Chondrocyte (in vitro differentiated cells): ENCODE measurements at regions not wholly inside any gene's neighbourhood (a gene's known extent, or its start where the extent isn't known, plus 50 kb on each side); places are given as distances from the start of the nearest gene placed in this dataset.

Source experiments
- DNase-seq: peaks from one replicate; pipeline ENCODE4 v3.0.0; 2021; ENCODE audit warnings: mixed read lengths, low spot score
- H3K27ac Mint-ChIP-seq: one replicate; pipeline ENCODE4 v1.8.0; 2021; ENCODE audit warnings: mild to moderate bottlenecking, moderate library complexity, mixed read lengths; ENCODE audit not compliant: unreplicated experiment
- H3K27me3 Mint-ChIP-seq: 2 replicates; pipeline ENCODE4 v1.8.0; 2021; ENCODE audit warnings: low read depth, mixed read lengths
- H3K36me3 Mint-ChIP-seq: 2 replicates; pipeline ENCODE4 v1.8.0; 2021; ENCODE audit warnings: low read depth, mixed read lengths
- H3K4me1 Mint-ChIP-seq: 2 replicates; pipeline ENCODE4 v1.8.0; 2021; ENCODE audit warnings: low read depth, mild to moderate bottlenecking, mixed read lengths
- H3K4me3 Mint-ChIP-seq: one replicate; pipeline ENCODE4 v1.8.0; 2021; ENCODE audit warnings: mild to moderate bottlenecking, moderate library complexity, mixed read lengths; ENCODE audit not compliant: unreplicated experiment
- H3K9me3 Mint-ChIP-seq: 2 replicates; pipeline ENCODE4 v1.8.0; 2021; ENCODE audit warnings: low read depth, mixed read lengths
- TF ChIP-seq, protein P1 (sequence below): fragments of 200-600 bp; sonication (generic); IDR thresholded peaks from 2 replicates; pipeline ENCODE4 v1.5.0; 2021; ENCODE audit warnings: antibody characterized with exemption, mild to moderate bottlenecking, moderate library complexity

DNA sequence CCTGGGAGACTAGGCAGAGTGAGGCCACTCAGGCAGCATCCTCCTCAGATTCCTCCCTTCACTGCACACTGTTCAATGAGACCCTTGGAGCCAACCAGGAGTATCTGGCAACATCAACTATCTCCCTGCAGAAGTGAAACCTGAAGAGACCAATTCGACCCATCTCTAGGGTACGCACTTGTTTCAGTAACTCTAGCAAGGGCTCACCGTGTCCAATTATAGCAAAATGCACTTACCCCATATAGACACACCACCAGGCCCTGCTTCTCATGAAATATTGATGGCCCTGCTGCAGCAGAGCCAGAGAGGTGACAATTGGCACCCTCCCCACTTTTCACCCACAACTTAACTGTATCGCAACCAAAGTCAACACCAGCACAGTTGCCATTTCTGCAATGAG lies 196.1 kb upstream of the IGF1R start:
- Mint-ChIP-seq H3K36me3 (no peaks in the 10 kb centered on the region), H3K27ac (no peak overlapping the region), H3K4me1 (peaks cover 5% of the 10 kb centered on the region), H3K4me3 (no peak overlapping the region), H3K9me3 (peaks cover 9% of the 10 kb centered on the region), H3K27me3 (peaks cover 22% of the 10 kb centered on the region)
- no peak for DNase-seq
- TF ChIP-seq, protein P1, sequence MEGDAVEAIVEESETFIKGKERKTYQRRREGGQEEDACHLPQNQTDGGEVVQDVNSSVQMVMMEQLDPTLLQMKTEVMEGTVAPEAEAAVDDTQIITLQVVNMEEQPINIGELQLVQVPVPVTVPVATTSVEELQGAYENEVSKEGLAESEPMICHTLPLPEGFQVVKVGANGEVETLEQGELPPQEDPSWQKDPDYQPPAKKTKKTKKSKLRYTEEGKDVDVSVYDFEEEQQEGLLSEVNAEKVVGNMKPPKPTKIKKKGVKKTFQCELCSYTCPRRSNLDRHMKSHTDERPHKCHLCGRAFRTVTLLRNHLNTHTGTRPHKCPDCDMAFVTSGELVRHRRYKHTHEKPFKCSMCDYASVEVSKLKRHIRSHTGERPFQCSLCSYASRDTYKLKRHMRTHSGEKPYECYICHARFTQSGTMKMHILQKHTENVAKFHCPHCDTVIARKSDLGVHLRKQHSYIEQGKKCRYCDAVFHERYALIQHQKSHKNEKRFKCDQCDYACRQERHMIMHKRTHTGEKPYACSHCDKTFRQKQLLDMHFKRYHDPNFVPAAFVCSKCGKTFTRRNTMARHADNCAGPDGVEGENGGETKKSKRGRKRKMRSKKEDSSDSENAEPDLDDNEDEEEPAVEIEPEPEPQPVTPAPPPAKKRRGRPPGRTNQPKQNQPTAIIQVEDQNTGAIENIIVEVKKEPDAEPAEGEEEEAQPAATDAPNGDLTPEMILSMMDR: no peak

DNA sequence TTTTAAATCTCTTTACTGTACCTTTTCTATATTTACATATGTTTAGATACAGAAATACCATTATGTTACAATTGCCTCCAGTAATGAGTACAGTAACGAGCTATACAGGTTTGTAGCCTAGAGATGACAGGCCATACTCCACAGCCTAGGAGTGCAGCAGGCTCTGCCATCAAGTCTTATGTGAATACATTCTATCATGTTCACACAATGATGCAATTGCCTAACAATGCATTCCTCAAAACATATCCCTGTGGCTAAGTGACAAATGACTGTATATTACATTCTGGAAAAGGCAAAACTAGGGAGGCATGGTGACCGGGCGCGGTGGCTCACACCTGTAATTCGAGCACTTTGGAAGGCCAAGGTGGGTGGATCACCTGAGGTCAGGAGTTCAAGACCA lies 192.4 kb upstream of the IGF1R start:
- TF ChIP-seq, protein P1: no peak
- H3K36me3 Mint-ChIP-seq: peaks cover 6% of the 10 kb centered on the region
- H3K27me3 Mint-ChIP-seq: peaks cover 33% of the 10 kb centered on the region
- H3K9me3 Mint-ChIP-seq: peaks cover 10% of the 10 kb centered on the region
- H3K4me1 Mint-ChIP-seq: peaks cover 5% of the 10 kb centered on the region
- H3K4me3 Mint-ChIP-seq: no peak overlapping the region
- H3K27ac Mint-ChIP-seq: no peak overlapping the region
- DNase-seq: no peak

DNA sequence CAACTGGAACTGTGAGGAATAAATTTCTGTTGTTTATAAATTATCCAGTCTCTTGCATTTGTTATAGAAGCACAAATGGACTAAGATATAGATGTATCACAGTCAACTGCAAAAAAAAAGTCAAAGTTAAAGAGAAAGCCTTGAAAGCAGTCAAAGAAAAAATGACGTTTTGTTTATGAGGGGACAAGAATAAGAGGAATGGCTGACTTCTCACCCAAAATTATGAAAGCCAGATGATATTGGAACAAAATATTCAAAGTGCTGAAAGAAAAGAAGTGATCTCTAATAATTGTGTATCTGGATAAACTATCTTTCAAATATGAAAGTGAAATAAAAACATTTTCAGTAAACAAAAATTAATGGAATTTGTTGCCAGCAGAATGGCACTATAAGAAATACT lies 171.8 kb upstream of the IGF1R start:
- DNase-seq: no peak
- Mint-ChIP-seq H3K27ac (no peak overlapping the region), H3K9me3 (peaks cover 23% of the 10 kb centered on the region), H3K4me3 (no peak overlapping the region), H3K36me3 (peaks cover 14% of the 10 kb centered on the region), H3K27me3 (peaks cover 5% of the 10 kb centered on the region), H3K4me1 (no peaks in the 10 kb centered on the region)
- TF ChIP-seq, protein P1: no peak

DNA sequence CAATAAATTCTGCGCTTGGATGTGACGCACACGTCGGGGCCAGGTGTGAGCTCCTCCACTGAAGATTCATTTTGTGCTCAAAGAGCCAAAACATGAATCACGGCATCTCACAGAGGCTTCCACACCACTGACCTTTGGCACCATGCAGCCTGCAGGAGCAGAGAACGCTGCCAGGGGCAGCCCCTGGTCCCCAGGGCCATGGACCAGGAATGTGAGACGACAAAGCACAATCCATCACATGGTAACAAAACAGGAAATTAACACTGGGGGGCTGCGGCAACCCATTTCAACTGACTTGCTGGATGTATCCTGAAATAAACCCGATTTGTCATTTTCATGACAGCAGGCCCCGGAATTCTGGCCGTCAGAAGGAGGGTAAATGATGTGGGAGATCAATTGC lies 167.5 kb upstream of the IGF1R start:
- peaks cover 9% of the 10 kb centered on the region for H3K27me3 Mint-ChIP-seq
- TF ChIP-seq, protein P1: no peak
- no peak overlapping the region for H3K4me3 Mint-ChIP-seq
- no peak for DNase-seq
- peaks cover 15% of the 10 kb centered on the region for H3K36me3 Mint-ChIP-seq
- no peaks in the 10 kb centered on the region for H3K4me1 Mint-ChIP-seq
- H3K9me3 Mint-ChIP-seq: peaks cover 33% of the 10 kb centered on the region
- H3K27ac Mint-ChIP-seq: no peak overlapping the region

DNA sequence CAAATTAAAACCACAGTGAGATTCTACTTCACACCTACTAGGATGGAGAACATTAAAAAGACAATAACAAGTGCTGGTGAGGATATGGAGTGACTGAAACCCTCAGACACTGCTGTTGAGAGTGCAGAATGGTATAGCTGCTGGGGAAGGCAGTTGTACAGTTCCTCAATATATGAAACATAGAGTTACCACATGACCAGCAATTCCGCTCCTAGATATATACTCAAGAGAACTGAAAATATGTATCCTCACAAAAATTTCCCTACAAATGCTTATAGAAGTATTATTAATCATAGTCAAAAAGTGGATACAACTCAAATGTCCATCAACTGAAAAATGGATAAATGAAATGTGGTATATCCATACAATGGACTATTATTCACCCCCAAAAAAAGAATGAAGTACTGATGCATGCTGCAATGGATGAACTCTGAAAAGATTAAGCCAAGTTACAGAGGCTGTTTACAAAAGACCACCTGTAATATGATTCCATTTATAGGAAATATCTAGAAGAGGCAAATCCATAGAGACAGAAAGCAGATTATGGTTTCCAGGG lies 164.7 kb upstream of the IGF1R start:
- peaks cover 13% of the 10 kb centered on the region for H3K27me3 Mint-ChIP-seq
- TF ChIP-seq, protein P1: no peak
- DNase-seq: no peak
- peaks cover 6% of the 10 kb centered on the region for H3K36me3 Mint-ChIP-seq
- peaks cover 17% of the 10 kb centered on the region for H3K9me3 Mint-ChIP-seq
- H3K4me3 Mint-ChIP-seq: no peak overlapping the region
- H3K27ac Mint-ChIP-seq: no peak overlapping the region
- H3K4me1 Mint-ChIP-seq: no peaks in the 10 kb centered on the region
